ENCODE measurements at regions not wholly inside any gene's neighbourhood (a gene's known extent, or its start where the extent isn't known, plus 50 kb on each side); places are given as distances from the start of the nearest gene placed in this dataset.
A peak's percentile ranks its signal among the peaks of the same experiment; 100 is the strongest.

DNA sequence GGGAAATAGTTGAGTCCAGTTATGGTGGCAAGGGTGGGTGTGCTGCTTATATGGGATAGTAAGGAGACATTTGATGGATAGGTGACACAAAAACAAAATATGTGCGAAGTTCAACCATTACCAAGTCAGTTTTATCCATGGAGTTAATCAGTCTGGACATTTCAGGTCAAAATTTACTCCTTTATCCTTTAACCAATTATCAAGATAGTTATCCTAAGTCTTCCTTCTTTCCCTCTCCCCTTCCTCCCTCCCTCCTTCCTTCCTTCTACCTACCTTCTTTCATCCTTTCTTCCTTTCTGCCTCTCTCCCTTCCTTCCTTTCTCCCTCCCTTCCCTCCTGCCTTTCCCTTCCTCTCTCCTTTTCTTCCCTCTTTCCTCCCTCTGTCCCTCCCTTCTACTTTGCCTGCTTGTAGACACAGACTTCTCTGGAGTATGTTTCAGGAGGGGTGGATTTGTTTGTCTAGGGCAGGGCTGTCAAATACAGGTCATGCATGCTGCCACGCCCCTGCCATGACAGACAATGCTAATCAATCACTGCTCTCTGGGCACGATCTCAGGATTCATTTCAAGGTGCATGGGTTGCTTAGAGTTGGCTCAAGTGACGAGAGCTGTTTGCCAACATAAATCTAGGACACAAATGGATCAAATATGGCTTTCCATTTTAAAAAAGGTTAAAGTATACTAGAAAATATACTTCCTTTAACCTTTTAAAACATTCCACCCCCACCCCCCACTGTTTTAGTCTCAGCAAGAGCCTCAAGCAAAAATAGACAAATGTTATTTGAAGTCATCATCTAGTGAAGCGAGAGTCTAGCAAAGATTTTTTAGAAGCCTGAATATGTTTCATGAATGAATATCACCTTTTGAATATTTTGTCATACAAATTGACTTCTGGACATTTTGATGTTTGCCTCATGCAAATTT lies 281.6 kb upstream of the CITED2 start:
- DNase-seq (ENCODE audit: low read depth in 1 of 2, low spot score in 1 of 2), result peak in 1 of 2 experiments; percentile 74
- in situ Hi-C loops (cut with HindIII; ENCODE audit: low pct_unique_long_range_greater_than_20kb, low sequenced_read_pairs), result no loop called here
- no peak for TF ChIP-seq JUND (IDR thresholded peaks at IDR 0.05; ENCODE audit: low read depth)

DNA sequence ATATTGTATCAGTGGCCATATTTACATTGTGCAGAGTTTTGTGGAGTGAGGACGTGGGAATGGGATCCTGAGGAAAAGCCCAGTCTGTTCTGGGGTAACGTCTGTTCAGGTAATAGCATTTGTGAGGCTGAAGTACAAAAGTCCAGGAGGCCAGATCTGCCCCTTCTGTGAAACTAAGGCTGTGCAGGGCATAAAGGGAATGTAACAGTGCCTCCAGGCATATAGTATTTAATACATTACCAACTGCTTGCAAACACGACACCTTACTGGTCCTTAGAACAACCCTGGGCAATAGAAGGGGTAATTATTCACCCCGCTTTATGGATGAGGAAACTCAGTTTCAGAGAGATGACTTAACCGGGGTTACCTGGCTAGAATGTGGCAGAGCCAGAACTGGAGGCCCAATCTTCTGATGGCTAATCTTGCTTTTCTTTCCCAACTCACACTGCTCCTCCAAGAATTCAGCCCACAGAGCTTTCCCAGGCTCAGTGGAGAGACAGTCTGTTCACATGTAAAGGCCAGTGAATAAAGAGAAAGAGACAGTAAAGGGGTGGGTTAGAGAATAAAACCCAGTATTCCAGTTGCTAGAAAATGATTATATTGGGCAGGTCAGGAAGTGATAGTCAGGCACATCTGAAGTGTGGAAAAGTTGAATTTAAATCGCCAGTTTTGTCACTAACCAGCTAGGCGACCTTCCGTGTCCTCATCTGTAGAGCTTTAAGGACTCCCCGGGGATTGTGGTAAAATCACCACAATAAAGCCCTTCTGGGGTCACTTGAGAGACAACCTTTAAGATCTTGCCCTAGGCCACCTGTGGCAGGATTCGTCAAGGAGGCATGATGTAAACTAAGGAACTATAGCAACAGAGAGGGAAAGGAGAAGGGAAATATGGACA lies 280.7 kb upstream of the CITED2 start:
- in situ Hi-C loops (cut with HindIII; ENCODE audit: low pct_unique_long_range_greater_than_20kb, low sequenced_read_pairs), result no loop called here
- peak in 1 of 2 experiments; percentile 22 for DNase-seq (ENCODE audit: low read depth in 1 of 2, low spot score in 1 of 2)
- TF ChIP-seq JUND (IDR thresholded peaks at IDR 0.05; ENCODE audit: low read depth), result no peak

DNA sequence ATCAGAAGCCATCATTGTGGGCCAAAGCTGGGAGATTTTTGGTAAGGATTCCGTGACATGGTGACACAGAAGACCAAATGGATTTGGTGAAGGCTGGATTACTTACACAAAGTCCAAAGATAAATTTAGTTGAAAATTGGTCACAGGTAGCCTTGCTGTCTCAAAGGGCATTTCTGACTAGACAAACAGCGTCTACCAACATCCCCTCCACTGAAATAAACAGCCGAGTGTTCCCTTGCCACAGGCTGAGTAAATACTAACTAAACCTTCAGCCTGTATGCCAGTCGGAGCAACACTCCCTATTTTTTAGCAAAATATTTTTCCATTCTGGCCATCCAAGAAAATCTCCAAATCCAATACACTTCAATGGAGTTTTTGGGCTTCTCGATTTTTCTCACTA lies 279.9 kb upstream of the CITED2 start:
- no peak for TF ChIP-seq JUND (IDR thresholded peaks at IDR 0.05; ENCODE audit: low read depth)
- no peak for DNase-seq (ENCODE audit: low read depth in 1 of 2, low spot score in 1 of 2)
- in situ Hi-C loops (cut with HindIII; ENCODE audit: low pct_unique_long_range_greater_than_20kb, low sequenced_read_pairs), result no loop called here

DNA sequence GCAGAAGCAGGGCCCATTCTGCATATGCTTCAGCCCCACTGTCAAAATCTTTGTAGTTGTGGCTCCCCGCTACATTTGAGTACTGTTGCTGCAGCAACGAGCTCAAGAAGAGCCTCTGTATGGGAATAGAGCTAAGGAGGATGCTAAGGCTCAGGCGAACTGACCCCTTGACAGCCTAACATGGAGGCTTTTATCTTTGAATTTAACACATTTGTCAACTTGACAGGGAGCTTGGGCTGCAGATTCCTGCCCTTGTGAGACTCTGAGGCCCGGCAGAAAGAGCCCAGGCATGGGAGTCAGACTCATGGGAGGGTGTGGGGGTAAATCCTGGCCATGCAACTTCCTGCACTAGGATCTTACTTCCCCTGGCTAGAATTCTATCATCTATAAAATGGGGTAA lies 278.7 kb upstream of the CITED2 start:
- TF ChIP-seq JUND (IDR thresholded peaks at IDR 0.05; ENCODE audit: low read depth), result no peak
- in situ Hi-C loops (cut with HindIII; ENCODE audit: low pct_unique_long_range_greater_than_20kb, low sequenced_read_pairs), result no loop called here
- DNase-seq (ENCODE audit: low read depth in 1 of 2, low spot score in 1 of 2), result no peak

DNA sequence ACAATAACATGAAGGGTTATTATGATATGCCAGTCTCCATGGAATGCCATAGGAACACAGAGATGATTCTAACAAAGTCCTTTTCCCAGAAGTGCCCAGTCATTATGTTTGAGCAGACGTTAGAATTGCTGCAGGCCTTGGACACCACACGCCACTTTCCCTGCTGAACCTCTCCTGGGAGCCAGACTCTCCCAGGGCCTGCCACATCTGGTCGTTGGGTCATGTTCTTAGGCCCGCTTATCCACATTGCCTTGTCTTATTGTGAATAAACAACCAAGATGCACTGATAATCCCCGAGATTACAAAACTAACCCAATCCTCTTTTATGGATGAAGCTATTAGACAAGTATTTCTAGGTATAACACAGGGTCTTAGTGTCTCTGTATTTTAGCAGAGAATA lies 276.5 kb upstream of the CITED2 start:
- DNase-seq (ENCODE audit: low read depth in 1 of 2, low spot score in 1 of 2), result no peak
- no peak for TF ChIP-seq JUND (IDR thresholded peaks at IDR 0.05; ENCODE audit: low read depth)
- in situ Hi-C loops (cut with HindIII; ENCODE audit: low pct_unique_long_range_greater_than_20kb, low sequenced_read_pairs), result no loop called here

DNA sequence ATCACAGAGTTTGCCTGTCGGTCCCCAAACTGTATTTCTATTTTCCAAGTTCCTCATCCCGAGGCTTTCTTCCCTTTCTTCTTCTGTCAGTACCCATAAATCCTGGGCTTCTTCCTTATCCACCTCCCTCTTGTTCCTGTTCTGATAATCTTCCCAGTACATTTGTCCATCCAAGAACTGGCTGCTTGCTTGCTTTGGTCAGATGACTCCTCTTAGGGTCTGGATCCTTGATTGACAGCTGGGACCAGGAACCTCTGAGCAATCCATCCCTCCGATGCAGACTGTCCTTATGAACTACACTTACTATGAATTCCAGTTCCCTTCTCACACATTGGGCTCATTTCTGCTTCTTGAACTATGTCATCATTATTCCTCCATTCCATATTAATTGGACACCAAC lies 275.3 kb upstream of the CITED2 start:
- in situ Hi-C loops (cut with HindIII; ENCODE audit: low pct_unique_long_range_greater_than_20kb, low sequenced_read_pairs), result no loop called here
- no peak for TF ChIP-seq JUND (IDR thresholded peaks at IDR 0.05; ENCODE audit: low read depth)
- no peak for DNase-seq (ENCODE audit: low read depth in 1 of 2, low spot score in 1 of 2)

DNA sequence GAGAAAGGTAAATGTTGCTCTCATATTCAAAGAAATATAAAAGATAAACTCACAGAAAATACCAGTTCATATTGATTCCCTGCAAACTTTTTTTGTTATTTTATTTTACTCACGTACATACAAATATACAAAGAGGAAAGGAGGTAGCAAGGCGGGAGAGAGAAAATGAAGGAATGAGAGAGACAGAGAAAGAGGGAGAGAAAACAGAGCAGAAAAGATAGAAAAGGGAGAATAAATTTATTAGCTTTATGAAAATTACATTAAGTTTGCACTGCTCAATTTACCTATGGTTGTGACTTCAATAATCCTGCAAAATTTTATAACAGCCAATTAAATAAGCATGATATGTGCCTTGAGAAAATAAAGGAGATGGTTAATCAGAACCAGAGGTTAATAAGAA lies 274.7 kb upstream of the CITED2 start:
- DNase-seq (ENCODE audit: low read depth in 1 of 2, low spot score in 1 of 2), result no peak
- in situ Hi-C loops (cut with HindIII; ENCODE audit: low pct_unique_long_range_greater_than_20kb, low sequenced_read_pairs), result no loop called here
- TF ChIP-seq JUND (IDR thresholded peaks at IDR 0.05; ENCODE audit: low read depth), result no peak

DNA sequence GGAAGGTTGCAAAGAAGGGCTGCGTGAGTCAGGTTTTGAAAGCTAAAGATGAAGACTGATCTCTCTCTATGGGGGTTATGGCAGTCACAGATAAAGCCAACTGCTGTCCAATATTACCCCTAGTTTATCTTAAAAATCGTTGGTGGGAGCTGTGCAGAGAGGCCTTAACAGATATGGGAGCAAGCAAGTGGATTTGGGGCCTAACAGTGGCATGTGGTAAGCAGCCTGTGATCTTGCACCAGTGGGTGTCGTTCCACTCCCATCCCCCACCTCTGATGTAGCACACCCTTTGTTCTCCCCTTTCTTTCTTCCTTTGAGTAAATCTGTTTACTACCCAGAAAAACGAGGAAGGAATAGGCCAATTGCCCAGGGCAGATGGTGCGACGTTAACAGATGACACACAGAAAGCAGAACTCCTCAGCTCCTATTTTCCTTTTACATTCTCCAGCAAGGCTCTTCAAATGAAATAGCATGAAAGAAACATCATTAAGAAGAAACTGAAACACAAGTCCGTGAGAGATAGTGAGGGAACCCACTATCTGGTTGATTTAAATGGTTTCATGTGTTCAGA lies 274.1 kb upstream of the CITED2 start:
- TF ChIP-seq JUND (IDR thresholded peaks at IDR 0.05; ENCODE audit: low read depth), result no peak
- in situ Hi-C loops (cut with HindIII; ENCODE audit: low pct_unique_long_range_greater_than_20kb, low sequenced_read_pairs), result no loop called here
- DNase-seq (ENCODE audit: low read depth in 1 of 2, low spot score in 1 of 2), result no peak

DNA sequence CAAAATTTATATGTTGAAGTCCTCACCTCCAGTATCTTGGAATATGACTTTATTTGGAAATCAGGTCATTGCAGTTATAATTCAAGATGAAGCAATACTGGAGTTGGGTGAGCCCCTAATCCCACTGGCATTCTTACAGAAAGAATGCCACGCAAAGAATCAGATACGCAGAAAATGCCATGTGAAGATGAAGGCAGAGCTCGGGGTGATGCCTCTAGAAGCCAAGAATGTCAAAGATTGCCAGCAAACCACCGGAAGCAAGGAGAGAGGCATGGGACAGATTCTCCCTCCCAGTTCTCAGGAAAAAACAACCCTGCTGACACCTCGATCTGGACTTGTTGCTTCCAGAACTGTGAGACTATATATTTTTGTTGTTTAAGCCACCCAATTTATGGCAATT lies 273.4 kb upstream of the CITED2 start:
- in situ Hi-C loops (cut with HindIII; ENCODE audit: low pct_unique_long_range_greater_than_20kb, low sequenced_read_pairs), result no loop called here
- DNase-seq (ENCODE audit: low read depth in 1 of 2, low spot score in 1 of 2), result no peak
- no peak for TF ChIP-seq JUND (IDR thresholded peaks at IDR 0.05; ENCODE audit: low read depth)

DNA sequence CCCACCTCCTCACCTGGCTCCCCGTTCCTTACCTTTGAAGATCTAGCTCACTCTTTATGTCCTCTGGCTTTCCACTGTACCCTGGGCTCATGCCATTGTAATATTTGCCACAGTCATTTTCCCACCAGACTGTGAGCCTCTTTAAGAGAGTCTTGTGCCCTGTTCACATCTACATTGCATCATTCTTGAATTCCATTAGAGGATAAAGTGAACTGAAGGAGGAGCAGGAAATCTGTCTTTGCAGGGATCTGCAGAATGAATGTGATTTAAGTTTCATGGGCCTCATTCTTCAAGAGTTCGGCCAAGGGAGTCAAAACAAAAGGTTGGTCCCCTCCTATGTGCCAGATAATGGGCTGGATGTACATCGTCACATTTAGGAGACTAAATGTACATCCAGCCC lies 272.6 kb upstream of the CITED2 start:
- no peak for TF ChIP-seq JUND (IDR thresholded peaks at IDR 0.05; ENCODE audit: low read depth)
- in situ Hi-C loops (cut with HindIII; ENCODE audit: low pct_unique_long_range_greater_than_20kb, low sequenced_read_pairs), result no loop called here
- DNase-seq (ENCODE audit: low read depth in 1 of 2, low spot score in 1 of 2), result no peak

DNA sequence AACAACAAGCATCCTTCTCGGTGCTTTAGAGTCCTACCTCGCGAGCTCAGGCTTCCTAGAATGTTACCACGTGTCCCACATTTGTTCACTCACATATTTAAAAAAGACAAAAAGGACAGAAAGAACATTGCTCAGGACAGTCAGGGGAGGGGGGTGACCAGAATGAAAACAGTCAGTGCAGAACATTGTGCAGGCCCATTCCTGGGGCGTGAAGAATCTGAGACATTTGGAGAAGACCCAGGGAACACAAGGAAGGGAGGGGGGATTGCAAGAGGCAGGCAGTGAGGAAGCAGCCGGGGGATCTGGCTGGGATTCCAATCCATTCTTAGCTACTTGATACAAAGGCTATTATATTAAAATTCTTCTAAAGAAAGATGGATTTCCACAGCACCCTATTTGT lies 270.4 kb upstream of the CITED2 start:
- TF ChIP-seq JUND (IDR thresholded peaks at IDR 0.05; ENCODE audit: low read depth), result no peak

DNA sequence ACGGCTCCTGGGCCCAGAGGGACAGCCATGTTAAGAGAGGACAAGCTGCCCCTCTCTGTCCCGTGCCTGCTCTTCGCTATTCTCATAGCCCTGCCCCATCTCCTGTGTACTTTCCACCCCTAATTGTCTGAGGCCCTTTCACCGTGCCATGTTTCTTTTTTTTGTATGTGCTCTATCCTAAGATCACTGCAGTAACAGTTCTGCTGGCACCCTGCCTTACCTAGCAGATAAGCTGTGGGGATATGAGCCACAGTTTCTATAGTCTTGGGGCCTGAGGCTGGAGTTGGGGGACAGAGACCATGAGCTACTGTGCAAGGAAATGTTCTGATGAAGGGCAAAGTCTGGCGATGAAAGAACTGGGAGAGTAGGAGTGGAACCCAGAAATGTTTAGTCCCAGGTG lies 269.5 kb upstream of the CITED2 start:
- no peak for DNase-seq (ENCODE audit: low read depth in 1 of 2, low spot score in 1 of 2)
- in situ Hi-C loops (cut with HindIII; ENCODE audit: low pct_unique_long_range_greater_than_20kb, low sequenced_read_pairs), result no loop called here
- TF ChIP-seq JUND (IDR thresholded peaks at IDR 0.05; ENCODE audit: low read depth), result no peak

More for the DNA sequence above, 270.4 kb upstream of the CITED2 start:
- in situ Hi-C loops (cut with HindIII; ENCODE audit: low pct_unique_long_range_greater_than_20kb, low sequenced_read_pairs), result no loop called here
- DNase-seq (ENCODE audit: low read depth in 1 of 2, low spot score in 1 of 2), result no peak

DNA sequence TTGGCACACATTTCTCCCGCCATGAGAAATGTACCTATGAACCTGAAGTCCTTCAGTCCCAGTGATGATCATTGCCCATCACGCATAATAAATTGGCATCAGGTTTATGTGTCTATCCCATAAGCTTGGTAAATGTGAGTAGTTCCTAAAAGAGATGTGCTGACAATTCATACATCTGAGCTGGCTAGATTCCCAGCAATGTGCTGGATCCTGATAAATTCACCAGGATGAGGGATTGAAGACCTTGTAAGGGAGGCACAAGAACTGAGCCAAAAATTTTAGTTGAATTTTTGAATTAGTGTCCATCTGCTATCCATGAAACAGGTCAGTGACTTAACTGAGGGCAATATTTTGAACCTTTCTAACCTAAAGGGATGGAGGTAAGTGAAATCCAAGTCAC lies 267.9 kb upstream of the CITED2 start:
- DNase-seq (ENCODE audit: low read depth in 1 of 2, low spot score in 1 of 2), result no peak
- in situ Hi-C loops (cut with HindIII; ENCODE audit: low pct_unique_long_range_greater_than_20kb, low sequenced_read_pairs), result no loop called here
- TF ChIP-seq JUND (IDR thresholded peaks at IDR 0.05; ENCODE audit: low read depth), result no peak

All from T47D (cell line).